ENCODE measurements at regions not wholly inside any gene's neighbourhood (a gene's known extent, or its start where the extent isn't known, plus 50 kb on each side); places are given as distances from the start of the nearest gene placed in this dataset.

DNA sequence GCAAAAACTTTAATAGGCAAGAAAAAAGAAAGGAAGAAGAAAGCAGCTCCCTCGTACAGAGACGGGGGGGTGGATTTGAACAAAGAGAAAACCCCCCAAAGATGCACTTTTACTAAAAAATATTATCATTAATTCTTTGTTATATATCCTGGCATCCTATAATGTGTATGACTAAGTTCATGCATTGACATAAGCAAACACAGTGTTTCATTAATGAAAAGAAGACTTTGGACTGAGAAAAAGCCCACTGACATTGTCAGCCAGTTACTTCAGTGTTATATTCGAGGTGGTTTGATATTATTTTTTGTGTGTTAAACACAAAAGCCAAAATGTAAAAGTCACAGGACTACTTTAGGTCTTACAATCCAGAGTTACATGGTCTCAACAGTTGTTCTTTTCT lies 110.1 kb upstream of the DPYD start:
- TF ChIP-seq, protein P1, sequence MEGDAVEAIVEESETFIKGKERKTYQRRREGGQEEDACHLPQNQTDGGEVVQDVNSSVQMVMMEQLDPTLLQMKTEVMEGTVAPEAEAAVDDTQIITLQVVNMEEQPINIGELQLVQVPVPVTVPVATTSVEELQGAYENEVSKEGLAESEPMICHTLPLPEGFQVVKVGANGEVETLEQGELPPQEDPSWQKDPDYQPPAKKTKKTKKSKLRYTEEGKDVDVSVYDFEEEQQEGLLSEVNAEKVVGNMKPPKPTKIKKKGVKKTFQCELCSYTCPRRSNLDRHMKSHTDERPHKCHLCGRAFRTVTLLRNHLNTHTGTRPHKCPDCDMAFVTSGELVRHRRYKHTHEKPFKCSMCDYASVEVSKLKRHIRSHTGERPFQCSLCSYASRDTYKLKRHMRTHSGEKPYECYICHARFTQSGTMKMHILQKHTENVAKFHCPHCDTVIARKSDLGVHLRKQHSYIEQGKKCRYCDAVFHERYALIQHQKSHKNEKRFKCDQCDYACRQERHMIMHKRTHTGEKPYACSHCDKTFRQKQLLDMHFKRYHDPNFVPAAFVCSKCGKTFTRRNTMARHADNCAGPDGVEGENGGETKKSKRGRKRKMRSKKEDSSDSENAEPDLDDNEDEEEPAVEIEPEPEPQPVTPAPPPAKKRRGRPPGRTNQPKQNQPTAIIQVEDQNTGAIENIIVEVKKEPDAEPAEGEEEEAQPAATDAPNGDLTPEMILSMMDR (IDR thresholded peaks at IDR 0.05) = no peak
- TF ChIP-seq RAD21 (conservative IDR thresholded peaks at IDR 0.05 in 1 of 2, IDR thresholded peaks at IDR 0.05 in 1 of 2) (no peak), POLR2A (IDR thresholded peaks at IDR 0.05; ENCODE audit: low read length) (no peak), POLR2AphosphoS2 (conservative IDR thresholded peaks at IDR 0.05; ENCODE audit: low read length) (no peak)
- TF ChIP-seq, protein P2, sequence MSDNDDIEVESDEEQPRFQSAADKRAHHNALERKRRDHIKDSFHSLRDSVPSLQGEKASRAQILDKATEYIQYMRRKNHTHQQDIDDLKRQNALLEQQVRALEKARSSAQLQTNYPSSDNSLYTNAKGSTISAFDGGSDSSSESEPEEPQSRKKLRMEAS (IDR thresholded peaks at IDR 0.05) = no peak
